WTC11 (cell line): ENCODE measurements at regions not wholly inside any gene's neighbourhood (a gene's known extent, or its start where the extent isn't known, plus 50 kb on each side); places are given as distances from the start of the nearest gene placed in this dataset.

Experiments
- ATAC-seq: fragments of 200-7000 bp; cut with Tn5 transposase; 2 replicates; pipeline ENCODE4 v1.10.0; 2021; ENCODE audit warnings: mild to moderate bottlenecking, moderate library complexity
- CTCF ChIA-PET: fragments of 300-600 bp; sonication (Branson Sonifier 250); formaldehyde crosslinking; loops from one replicate; lab custom pipeline; 2021; ENCODE audit warnings: antibody characterized with exemption; lab: Charles Lee
- POLR2A ChIA-PET: fragments of 350-600 bp; sonication (Branson Sonifier 250); formaldehyde crosslinking; loops from one replicate; lab custom pipeline; 2021; ENCODE audit warnings: antibody characterized with exemption; lab: Charles Lee
- DNase-seq: peaks from one replicate; pipeline ENCODE4 v3.0.0; 2021; ENCODE audit warnings: low spot score
- H3K27ac Mint-ChIP-seq: 2 replicates; pipeline ENCODE4 v1.8.0; 2021; ENCODE audit warnings: mixed read lengths
- H3K27me3 Mint-ChIP-seq: 2 replicates; pipeline ENCODE4 v1.8.0; 2021; ENCODE audit warnings: low read depth, mild to moderate bottlenecking, moderate library complexity, mixed read lengths
- H3K36me3 Mint-ChIP-seq: 2 replicates; pipeline ENCODE4 v1.8.0; 2021; ENCODE audit warnings: mixed read lengths
- H3K4me1 Mint-ChIP-seq: 2 replicates; pipeline ENCODE4 v1.8.0; 2022; ENCODE audit warnings: mixed read lengths
- H3K4me3 Mint-ChIP-seq: 2 replicates; pipeline ENCODE4 v1.8.0; 2021; ENCODE audit warnings: mild to moderate bottlenecking, moderate library complexity, mixed read lengths
- H3K9me3 Mint-ChIP-seq: 2 replicates; pipeline ENCODE4 v1.8.0; 2021; ENCODE audit warnings: mixed read lengths
- FOXP1 ChIP-seq: sonication (generic); formaldehyde crosslinking; IDR thresholded peaks from 2 replicates; pipeline ENCODE4 v1.8.0; 2022; ENCODE audit warnings: missing genetic modification reagents, mild to moderate bottlenecking, moderate library complexity, borderline replicate concordance
- GABPB1 ChIP-seq: sonication (generic); formaldehyde crosslinking; IDR thresholded peaks from 2 replicates; pipeline ENCODE4 v1.8.1; 2023; ENCODE audit warnings: mild to moderate bottlenecking, missing genetic modification reagents
- GRHL2 ChIP-seq: fragments of 250-450 bp; sonication (Bioruptor Pico); IDR thresholded peaks from 2 replicates; pipeline ENCODE4 v1.8.0; 2022; ENCODE audit warnings: mild to moderate bottlenecking, moderate library complexity; ENCODE audit not compliant: insufficient replicate concordance, severe bottlenecking
- NFYB ChIP-seq: sonication (generic); formaldehyde crosslinking; conservative IDR thresholded peaks from 2 replicates; pipeline ENCODE4 v1.8.0; 2022; ENCODE audit warnings: low read depth, missing genetic modification reagents
- NR3C1 ChIP-seq: sonication (generic); formaldehyde crosslinking; conservative IDR thresholded peaks from 2 replicates; pipeline ENCODE4 v1.8.1; 2023; ENCODE audit warnings: low read depth, mild to moderate bottlenecking, missing genetic modification reagents
- RORB ChIP-seq: fragments of 250-450 bp; sonication (Bioruptor Pico); IDR thresholded peaks from 2 replicates; pipeline ENCODE4 v1.9.0; 2021; ENCODE audit warnings: mild to moderate bottlenecking
- SOX15 ChIP-seq: fragments of 250-450 bp; sonication (Bioruptor Pico); IDR thresholded peaks from 2 replicates; pipeline ENCODE4 v1.9.0; 2021; ENCODE audit warnings: mild to moderate bottlenecking
- TCF7 ChIP-seq: sonication (generic); formaldehyde crosslinking; IDR thresholded peaks from 2 replicates; pipeline ENCODE4 v1.8.0; 2022; ENCODE audit warnings: mild to moderate bottlenecking, low read depth, missing genetic modification reagents, moderate library complexity
- TEAD1 ChIP-seq: sonication (generic); formaldehyde crosslinking; IDR thresholded peaks from 2 replicates; pipeline ENCODE4 v1.8.0; 2022; ENCODE audit warnings: mild to moderate bottlenecking, missing genetic modification reagents
- ZNF219 ChIP-seq: sonication (generic); formaldehyde crosslinking; IDR thresholded peaks from 2 replicates; pipeline ENCODE4 v1.8.0; 2023; ENCODE audit warnings: missing genetic modification reagents, mild to moderate bottlenecking, borderline replicate concordance
- ZNF416 ChIP-seq: fragments of 250-450 bp; sonication (Bioruptor Pico); IDR thresholded peaks from 2 replicates; pipeline ENCODE4 v1.9.0; 2021; ENCODE audit warnings: mild to moderate bottlenecking, inconsistent platforms
- ZNF423 ChIP-seq: fragments of 250-450 bp; sonication (Bioruptor Pico); IDR thresholded peaks from 2 replicates; pipeline ENCODE4 v2.1.2; 2022; ENCODE audit warnings: mild to moderate bottlenecking, moderate library complexity
- TF ChIP-seq, protein P1 (sequence below): sonication (generic); formaldehyde crosslinking; IDR thresholded peaks from 2 replicates; pipeline ENCODE4 v1.8.0; 2022; ENCODE audit warnings: missing genetic modification reagents
- TF ChIP-seq, protein P2 (sequence below): sonication (generic); formaldehyde crosslinking; IDR thresholded peaks from 2 replicates; pipeline ENCODE4 v1.8.1; 2023; ENCODE audit warnings: mild to moderate bottlenecking, missing genetic modification reagents
- TF ChIP-seq, protein P3 (sequence below): sonication (generic); formaldehyde crosslinking; IDR thresholded peaks from 2 replicates; pipeline ENCODE4 v1.8.0; 2022; ENCODE audit warnings: mild to moderate bottlenecking, missing genetic modification reagents
- TF ChIP-seq, protein P4 (sequence below): sonication (generic); formaldehyde crosslinking; IDR thresholded peaks from 2 replicates; pipeline ENCODE4 v1.8.1; 2022; ENCODE audit warnings: mild to moderate bottlenecking, missing genetic modification reagents, moderate library complexity, borderline replicate concordance
- TF ChIP-seq, protein P5 (sequence below): sonication (generic); formaldehyde crosslinking; IDR thresholded peaks from 2 replicates; pipeline ENCODE4 v1.8.1; 2022; ENCODE audit warnings: low read depth, mild to moderate bottlenecking, moderate library complexity, missing genetic modification reagents, borderline replicate concordance
- TF ChIP-seq, protein P6 (sequence below): fragments of 250-450 bp; sonication (Bioruptor Pico); IDR thresholded peaks from 2 replicates; pipeline ENCODE4 v1.9.0; 2021; ENCODE audit warnings: mild to moderate bottlenecking

DNA sequence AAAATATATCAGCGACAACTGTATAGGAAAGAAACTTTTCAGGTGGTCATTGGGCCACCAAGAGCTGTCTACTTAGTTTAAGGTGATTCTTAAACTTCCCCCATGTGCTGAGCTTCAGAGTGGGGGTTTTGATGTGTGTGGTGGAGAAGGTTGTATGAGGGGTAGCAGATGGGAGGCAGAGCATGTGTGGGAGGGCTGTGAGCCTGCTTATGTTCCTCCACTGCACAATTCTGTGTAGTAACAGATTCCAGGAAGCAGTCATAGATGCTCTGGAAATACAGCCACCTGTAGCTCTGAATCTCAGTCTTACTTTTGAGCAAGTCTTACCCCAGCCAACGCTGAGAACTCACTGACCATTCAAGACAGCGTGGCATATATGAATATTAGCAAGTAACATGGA lies 95.3 kb upstream of the SPATA13 start:
- Mint-ChIP-seq H3K4me3 (no peak overlapping the region), H3K4me1 (peaks cover 16% of the 10 kb centered on the region), H3K27me3 (no peaks in the 10 kb centered on the region), H3K27ac (no peak overlapping the region), H3K9me3 (peaks cover 9% of the 10 kb centered on the region; the same call in 1 of the 2 replicates), H3K36me3 (no peaks in the 10 kb centered on the region)
- ChIA-PET POLR2A (no interaction called here), CTCF (interaction anchor here (1.2 kb wide), 1 partner anchor 12 kb away, joined by 5 read pairs; no protein-coding TSS in a partner anchor)
- DNase-seq = no peak
- no peak for ATAC-seq
- TF ChIP-seq NR3C1 (CRISPR knock-in tag) (no peak), TCF7 (no peak), SOX15 (CRISPR knock-in tag) (no peak), ZNF416 (CRISPR knock-in tag) (no peak), GRHL2 (CRISPR knock-in tag) (no peak), FOXP1 (CRISPR knock-in tag) (no peak), ZNF423 (CRISPR knock-in tag) (no peak), TEAD1 (no peak)
- TF ChIP-seq, protein P1, sequence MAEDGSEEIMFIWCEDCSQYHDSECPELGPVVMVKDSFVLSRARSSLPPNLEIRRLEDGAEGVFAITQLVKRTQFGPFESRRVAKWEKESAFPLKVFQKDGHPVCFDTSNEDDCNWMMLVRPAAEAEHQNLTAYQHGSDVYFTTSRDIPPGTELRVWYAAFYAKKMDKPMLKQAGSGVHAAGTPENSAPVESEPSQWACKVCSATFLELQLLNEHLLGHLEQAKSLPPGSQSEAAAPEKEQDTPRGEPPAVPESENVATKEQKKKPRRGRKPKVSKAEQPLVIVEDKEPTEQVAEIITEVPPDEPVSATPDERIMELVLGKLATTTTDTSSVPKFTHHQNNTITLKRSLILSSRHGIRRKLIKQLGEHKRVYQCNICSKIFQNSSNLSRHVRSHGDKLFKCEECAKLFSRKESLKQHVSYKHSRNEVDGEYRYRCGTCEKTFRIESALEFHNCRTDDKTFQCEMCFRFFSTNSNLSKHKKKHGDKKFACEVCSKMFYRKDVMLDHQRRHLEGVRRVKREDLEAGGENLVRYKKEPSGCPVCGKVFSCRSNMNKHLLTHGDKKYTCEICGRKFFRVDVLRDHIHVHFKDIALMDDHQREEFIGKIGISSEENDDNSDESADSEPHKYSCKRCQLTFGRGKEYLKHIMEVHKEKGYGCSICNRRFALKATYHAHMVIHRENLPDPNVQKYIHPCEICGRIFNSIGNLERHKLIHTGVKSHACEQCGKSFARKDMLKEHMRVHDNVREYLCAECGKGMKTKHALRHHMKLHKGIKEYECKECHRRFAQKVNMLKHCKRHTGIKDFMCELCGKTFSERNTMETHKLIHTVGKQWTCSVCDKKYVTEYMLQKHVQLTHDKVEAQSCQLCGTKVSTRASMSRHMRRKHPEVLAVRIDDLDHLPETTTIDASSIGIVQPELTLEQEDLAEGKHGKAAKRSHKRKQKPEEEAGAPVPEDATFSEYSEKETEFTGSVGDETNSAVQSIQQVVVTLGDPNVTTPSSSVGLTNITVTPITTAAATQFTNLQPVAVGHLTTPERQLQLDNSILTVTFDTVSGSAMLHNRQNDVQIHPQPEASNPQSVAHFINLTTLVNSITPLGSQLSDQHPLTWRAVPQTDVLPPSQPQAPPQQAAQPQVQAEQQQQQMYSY (CRISPR knock-in tag) = no peak
- TF ChIP-seq, protein P2, sequence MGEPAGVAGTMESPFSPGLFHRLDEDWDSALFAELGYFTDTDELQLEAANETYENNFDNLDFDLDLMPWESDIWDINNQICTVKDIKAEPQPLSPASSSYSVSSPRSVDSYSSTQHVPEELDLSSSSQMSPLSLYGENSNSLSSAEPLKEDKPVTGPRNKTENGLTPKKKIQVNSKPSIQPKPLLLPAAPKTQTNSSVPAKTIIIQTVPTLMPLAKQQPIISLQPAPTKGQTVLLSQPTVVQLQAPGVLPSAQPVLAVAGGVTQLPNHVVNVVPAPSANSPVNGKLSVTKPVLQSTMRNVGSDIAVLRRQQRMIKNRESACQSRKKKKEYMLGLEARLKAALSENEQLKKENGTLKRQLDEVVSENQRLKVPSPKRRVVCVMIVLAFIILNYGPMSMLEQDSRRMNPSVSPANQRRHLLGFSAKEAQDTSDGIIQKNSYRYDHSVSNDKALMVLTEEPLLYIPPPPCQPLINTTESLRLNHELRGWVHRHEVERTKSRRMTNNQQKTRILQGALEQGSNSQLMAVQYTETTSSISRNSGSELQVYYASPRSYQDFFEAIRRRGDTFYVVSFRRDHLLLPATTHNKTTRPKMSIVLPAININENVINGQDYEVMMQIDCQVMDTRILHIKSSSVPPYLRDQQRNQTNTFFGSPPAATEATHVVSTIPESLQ = no peak
- TF ChIP-seq, protein P3, sequence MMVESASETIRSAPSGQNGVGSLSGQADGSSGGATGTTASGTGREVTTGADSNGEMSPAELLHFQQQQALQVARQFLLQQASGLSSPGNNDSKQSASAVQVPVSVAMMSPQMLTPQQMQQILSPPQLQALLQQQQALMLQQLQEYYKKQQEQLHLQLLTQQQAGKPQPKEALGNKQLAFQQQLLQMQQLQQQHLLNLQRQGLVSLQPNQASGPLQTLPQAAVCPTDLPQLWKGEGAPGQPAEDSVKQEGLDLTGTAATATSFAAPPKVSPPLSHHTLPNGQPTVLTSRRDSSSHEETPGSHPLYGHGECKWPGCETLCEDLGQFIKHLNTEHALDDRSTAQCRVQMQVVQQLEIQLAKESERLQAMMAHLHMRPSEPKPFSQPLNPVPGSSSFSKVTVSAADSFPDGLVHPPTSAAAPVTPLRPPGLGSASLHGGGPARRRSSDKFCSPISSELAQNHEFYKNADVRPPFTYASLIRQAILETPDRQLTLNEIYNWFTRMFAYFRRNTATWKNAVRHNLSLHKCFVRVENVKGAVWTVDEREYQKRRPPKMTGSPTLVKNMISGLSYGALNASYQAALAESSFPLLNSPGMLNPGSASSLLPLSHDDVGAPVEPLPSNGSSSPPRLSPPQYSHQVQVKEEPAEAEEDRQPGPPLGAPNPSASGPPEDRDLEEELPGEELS (CRISPR knock-in tag) = no peak
- TF ChIP-seq, protein P4, sequence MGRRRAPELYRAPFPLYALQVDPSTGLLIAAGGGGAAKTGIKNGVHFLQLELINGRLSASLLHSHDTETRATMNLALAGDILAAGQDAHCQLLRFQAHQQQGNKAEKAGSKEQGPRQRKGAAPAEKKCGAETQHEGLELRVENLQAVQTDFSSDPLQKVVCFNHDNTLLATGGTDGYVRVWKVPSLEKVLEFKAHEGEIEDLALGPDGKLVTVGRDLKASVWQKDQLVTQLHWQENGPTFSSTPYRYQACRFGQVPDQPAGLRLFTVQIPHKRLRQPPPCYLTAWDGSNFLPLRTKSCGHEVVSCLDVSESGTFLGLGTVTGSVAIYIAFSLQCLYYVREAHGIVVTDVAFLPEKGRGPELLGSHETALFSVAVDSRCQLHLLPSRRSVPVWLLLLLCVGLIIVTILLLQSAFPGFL (CRISPR knock-in tag) = no peak

DNA sequence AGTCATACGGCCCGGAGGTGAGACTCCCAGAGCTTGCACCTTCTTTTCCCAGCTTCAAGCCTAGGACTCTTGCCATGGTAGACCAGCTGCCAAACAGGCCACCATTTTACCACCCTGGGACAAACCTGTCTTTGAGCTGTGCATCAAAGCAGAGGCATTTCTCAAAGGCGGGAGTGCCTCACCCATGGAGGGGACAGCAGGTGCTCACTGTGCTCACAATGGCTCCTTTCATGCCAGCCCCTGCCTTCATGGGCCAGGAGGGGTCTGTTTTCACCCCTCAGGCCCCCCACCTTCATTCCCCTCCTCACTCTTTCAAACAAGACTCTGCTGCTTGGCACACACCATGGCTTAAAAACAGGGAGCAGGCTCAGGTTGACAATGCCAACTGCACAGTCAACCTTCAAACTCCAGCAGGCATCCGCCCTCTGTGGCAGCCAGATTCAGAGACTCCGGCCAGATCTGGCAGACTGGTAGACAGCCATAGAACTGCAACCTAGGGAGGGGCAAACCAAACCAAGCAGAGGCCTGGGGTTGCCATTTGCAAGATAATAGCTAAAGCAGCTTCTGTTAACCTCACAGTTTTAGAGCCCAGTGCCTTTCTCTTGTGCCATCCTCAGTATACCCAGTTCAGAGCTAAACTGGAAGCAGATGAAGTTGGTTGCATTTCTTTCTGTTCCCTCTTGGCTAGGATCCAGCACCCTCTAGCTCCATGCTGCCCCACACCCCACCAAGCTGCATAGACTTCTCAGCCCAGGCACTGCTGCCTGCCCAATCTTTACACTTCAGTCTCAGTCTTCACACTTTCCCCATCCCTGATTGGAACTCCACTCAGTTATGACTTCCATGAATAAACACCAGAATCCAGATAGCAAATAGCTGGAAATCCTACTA lies 93.9 kb upstream of the SPATA13 start:
- no peaks in the 10 kb centered on the region for H3K36me3 Mint-ChIP-seq
- TF ChIP-seq, protein P5, sequence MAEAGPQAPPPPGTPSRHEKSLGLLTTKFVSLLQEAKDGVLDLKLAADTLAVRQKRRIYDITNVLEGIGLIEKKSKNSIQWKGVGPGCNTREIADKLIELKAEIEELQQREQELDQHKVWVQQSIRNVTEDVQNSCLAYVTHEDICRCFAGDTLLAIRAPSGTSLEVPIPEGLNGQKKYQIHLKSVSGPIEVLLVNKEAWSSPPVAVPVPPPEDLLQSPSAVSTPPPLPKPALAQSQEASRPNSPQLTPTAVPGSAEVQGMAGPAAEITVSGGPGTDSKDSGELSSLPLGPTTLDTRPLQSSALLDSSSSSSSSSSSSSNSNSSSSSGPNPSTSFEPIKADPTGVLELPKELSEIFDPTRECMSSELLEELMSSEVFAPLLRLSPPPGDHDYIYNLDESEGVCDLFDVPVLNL (CRISPR knock-in tag) = no peak
- TF ChIP-seq GRHL2 (CRISPR knock-in tag) = no peak
- TF ChIP-seq NFYB (CRISPR knock-in tag) = no peak
- TF ChIP-seq SOX15 (CRISPR knock-in tag) = no peak
- no peak for TF ChIP-seq GABPB1
- no peak for TF ChIP-seq RORB (CRISPR knock-in tag)
- TF ChIP-seq ZNF219 (CRISPR knock-in tag) = no peak
- TF ChIP-seq, protein P6, sequence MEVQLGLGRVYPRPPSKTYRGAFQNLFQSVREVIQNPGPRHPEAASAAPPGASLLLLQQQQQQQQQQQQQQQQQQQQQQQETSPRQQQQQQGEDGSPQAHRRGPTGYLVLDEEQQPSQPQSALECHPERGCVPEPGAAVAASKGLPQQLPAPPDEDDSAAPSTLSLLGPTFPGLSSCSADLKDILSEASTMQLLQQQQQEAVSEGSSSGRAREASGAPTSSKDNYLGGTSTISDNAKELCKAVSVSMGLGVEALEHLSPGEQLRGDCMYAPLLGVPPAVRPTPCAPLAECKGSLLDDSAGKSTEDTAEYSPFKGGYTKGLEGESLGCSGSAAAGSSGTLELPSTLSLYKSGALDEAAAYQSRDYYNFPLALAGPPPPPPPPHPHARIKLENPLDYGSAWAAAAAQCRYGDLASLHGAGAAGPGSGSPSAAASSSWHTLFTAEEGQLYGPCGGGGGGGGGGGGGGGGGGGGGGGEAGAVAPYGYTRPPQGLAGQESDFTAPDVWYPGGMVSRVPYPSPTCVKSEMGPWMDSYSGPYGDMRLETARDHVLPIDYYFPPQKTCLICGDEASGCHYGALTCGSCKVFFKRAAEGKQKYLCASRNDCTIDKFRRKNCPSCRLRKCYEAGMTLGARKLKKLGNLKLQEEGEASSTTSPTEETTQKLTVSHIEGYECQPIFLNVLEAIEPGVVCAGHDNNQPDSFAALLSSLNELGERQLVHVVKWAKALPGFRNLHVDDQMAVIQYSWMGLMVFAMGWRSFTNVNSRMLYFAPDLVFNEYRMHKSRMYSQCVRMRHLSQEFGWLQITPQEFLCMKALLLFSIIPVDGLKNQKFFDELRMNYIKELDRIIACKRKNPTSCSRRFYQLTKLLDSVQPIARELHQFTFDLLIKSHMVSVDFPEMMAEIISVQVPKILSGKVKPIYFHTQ (CRISPR knock-in tag) = no peak

More for the DNA sequence above, 93.9 kb upstream of the SPATA13 start:
- Mint-ChIP-seq H3K4me1 (peaks cover 16% of the 10 kb centered on the region), H3K27me3 (no peaks in the 10 kb centered on the region; the same call in 1 of the 2 replicates), H3K27ac (no peak overlapping the region), H3K4me3 (no peak overlapping the region), H3K9me3 (peaks cover 4% of the 10 kb centered on the region; the same call in 1 of the 2 replicates)
- ATAC-seq = peak; percentile 96
- DNase-seq = no peak
- ChIA-PET CTCF (interaction anchor here (1.6 kb wide), 1 partner anchor 14 kb away, joined by 9 read pairs; no protein-coding TSS in a partner anchor), POLR2A (no interaction called here)
